GM12891 (cell line): ENCODE measurements at regions not wholly inside any gene's neighbourhood (a gene's known extent, or its start where the extent isn't known, plus 50 kb on each side); places are given as distances from the start of the nearest gene placed in this dataset.

Source experiments
- DNase-seq: peaks from one replicate; pipeline ENCODE4 v3.0.0; 2011; ENCODE audit warnings: low spot score; ENCODE audit not compliant: insufficient read length
- FAIRE-seq: peaks from 2 replicates; lab custom pipeline; 2011; peaks lifted over from hg19 to GRCh38; lab: Jason Lieb, UNC
- PAX5 ChIP-seq: IDR thresholded peaks from 2 replicates; pipeline ENCODE4 v1.6.1; 2011; ENCODE audit warnings: low read length, moderate library complexity, mild to moderate bottlenecking; ENCODE audit not compliant: insufficient read depth, severe bottlenecking
- POLR2A ChIP-seq: IDR thresholded peaks from 2 replicates; pipeline ENCODE4 v1.6.1; 2011; ENCODE audit warnings: low read depth, low read length, control low read depth
- POLR2AphosphoS5 ChIP-seq: IDR thresholded peaks from 2 replicates; pipeline ENCODE4 v1.6.1; 2011; ENCODE audit warnings: low read depth, low read length, control low read depth
- POU2F2 ChIP-seq: IDR thresholded peaks from 2 replicates; pipeline ENCODE4 v1.6.1; 2011; ENCODE audit warnings: low read depth, mild to moderate bottlenecking, control low read depth, low read length, moderate library complexity
- SPI1 ChIP-seq: IDR thresholded peaks from 2 replicates; pipeline ENCODE4 v1.6.1; 2011; ENCODE audit warnings: low read depth, low read length, control low read depth
- TAF1 ChIP-seq: IDR thresholded peaks from 2 replicates; pipeline ENCODE4 v1.6.1; 2011; ENCODE audit warnings: low read depth, low read length, control low read depth

- DNase-seq: no peak
- no peak for FAIRE-seq
- TF ChIP-seq POLR2AphosphoS5 (no peak), PAX5 (no peak), TAF1 (no peak)
Measured at GRCh38 chr2:161075701-161076100, 84.5 kb upstream of the TANK start.

GRCh38 chr2:161076936-161077335, 83.3 kb upstream of the TANK start:
- DNase-seq (no peak), FAIRE-seq (no peak)
- TF ChIP-seq PAX5: no peak
- no peak for TF ChIP-seq POLR2A
- no peak for TF ChIP-seq SPI1
- TF ChIP-seq TAF1: no peak
- TF ChIP-seq POU2F2: no peak
- TF ChIP-seq POLR2AphosphoS5: no peak

- TF ChIP-seq POLR2AphosphoS5: no peak
- no peak for TF ChIP-seq POLR2A
- peak; percentile 37 for TF ChIP-seq PAX5
- TF ChIP-seq POU2F2: no peak; the same call in none of the 2 replicates
- TF ChIP-seq SPI1: peak; percentile 70
- TF ChIP-seq TAF1: no peak
- DNase-seq: no peak
- FAIRE-seq: peak; percentile 94
Measured at GRCh38 chr2:161077367-161078210, 82.6 kb upstream of the TANK start.

- TF ChIP-seq TAF1: no peak
- no peak for TF ChIP-seq POLR2AphosphoS5
- TF ChIP-seq POLR2A: no peak
- no peak for TF ChIP-seq POU2F2
- TF ChIP-seq PAX5: no peak
- no peak for TF ChIP-seq SPI1
- FAIRE-seq: peak; percentile 33
- no peak for DNase-seq
Measured at GRCh38 chr2:161078211-161078539, 82.1 kb upstream of the TANK start.

GRCh38 chr2:161085149-161085548, 75.1 kb upstream of the TANK start:
- no peak for DNase-seq
- TF ChIP-seq POLR2AphosphoS5 (no peak), TAF1 (no peak), POLR2A (no peak), POU2F2 (no peak), SPI1 (no peak), PAX5 (no peak)
- no peak for FAIRE-seq

- TF ChIP-seq TAF1 (no peak), POU2F2 (0 out of 2 replicates have a peak, but pooled peaks have one; percentile 33), PAX5 (no peak), SPI1 (peak; percentile 97), POLR2AphosphoS5 (no peak), POLR2A (no peak)
- DNase-seq (no peak), FAIRE-seq (peak; percentile 85)
Measured at GRCh38 chr2:161088658-161089350, 71.4 kb upstream of the TANK start.

GRCh38 chr2:161090411-161090810, 69.8 kb upstream of the TANK start:
- TF ChIP-seq TAF1: peak; percentile 23; the same call in 1 of the 2 replicates
- TF ChIP-seq SPI1: no peak
- peak; percentile 59 for FAIRE-seq
- DNase-seq: no peak

GRCh38 chr2:161095314-161095713, 64.9 kb upstream of the TANK start:
- no peak for TF ChIP-seq TAF1
- no peak for TF ChIP-seq POLR2A
- no peak for TF ChIP-seq PAX5
- TF ChIP-seq POU2F2: no peak
- TF ChIP-seq SPI1: no peak
- TF ChIP-seq POLR2AphosphoS5: no peak
- FAIRE-seq (peak; percentile 20), DNase-seq (no peak)

GRCh38 chr2:161096336-161096735, 63.9 kb upstream of the TANK start:
- FAIRE-seq: no peak
- no peak for DNase-seq
- no peak for TF ChIP-seq POLR2AphosphoS5
- TF ChIP-seq POLR2A: no peak
- TF ChIP-seq POU2F2: no peak
- TF ChIP-seq SPI1: no peak
- TF ChIP-seq TAF1: no peak
- no peak for TF ChIP-seq PAX5

GRCh38 chr2:161097157-161097556, 63.1 kb upstream of the TANK start:
- no peak for FAIRE-seq
- DNase-seq: no peak
- no peak for TF ChIP-seq TAF1
- no peak for TF ChIP-seq POLR2AphosphoS5
- no peak for TF ChIP-seq POLR2A
- no peak for TF ChIP-seq SPI1
- TF ChIP-seq POU2F2: no peak
- no peak for TF ChIP-seq PAX5
